H9 (cell line): ENCODE measurements at regions not wholly inside any gene's neighbourhood (a gene's known extent, or its start where the extent isn't known, plus 50 kb on each side); places are given as distances from the start of the nearest gene placed in this dataset.

Experiments
- DNase-seq: peaks from one replicate; pipeline ENCODE4 v3.0.0-alpha.2; 2017
- H2AFZ ChIP-seq: one replicate; pipeline ENCODE4 v1.6.1; 2013; ENCODE audit warnings: mild to moderate bottlenecking, low read length, control low read depth, moderate library complexity
- H2AK5ac ChIP-seq: 2 replicates; pipeline ENCODE4 v1.6.1; 2013; ENCODE audit warnings: low read length, control low read depth, mixed read lengths; ENCODE audit not compliant: insufficient read length
- H2BK120ac ChIP-seq: one replicate; pipeline ENCODE4 v1.6.1; 2013; ENCODE audit warnings: low read depth, mild to moderate bottlenecking, low read length, control low read depth, inconsistent platforms; ENCODE audit not compliant: poor library complexity, severe bottlenecking
- H2BK12ac ChIP-seq: 2 replicates; pipeline ENCODE4 v1.6.1; 2013; ENCODE audit warnings: low read length, control low read depth, mixed read lengths, low read depth; ENCODE audit not compliant: insufficient read length
- H2BK15ac ChIP-seq: 2 replicates; pipeline ENCODE4 v1.6.1; 2013; ENCODE audit warnings: low read depth, low read length, control low read depth
- H2BK20ac ChIP-seq: one replicate; pipeline ENCODE4 v1.6.1; 2013; ENCODE audit warnings: low read depth, mild to moderate bottlenecking, low read length, control low read depth, inconsistent platforms; ENCODE audit not compliant: poor library complexity, severe bottlenecking
- H2BK5ac ChIP-seq: 2 replicates; pipeline ENCODE4 v1.6.1; 2013; ENCODE audit warnings: low read length, control low read depth, mixed read lengths; ENCODE audit not compliant: insufficient read length
- H3K14ac ChIP-seq: 2 replicates; pipeline ENCODE4 v1.6.1; 2013; ENCODE audit warnings: low read length, control low read depth; ENCODE audit not compliant: insufficient read depth
- H3K18ac ChIP-seq: 2 replicates; pipeline ENCODE4 v1.6.1; 2013; ENCODE audit warnings: low read depth, mild to moderate bottlenecking, mixed read lengths, low read length, control low read depth; ENCODE audit not compliant: insufficient read length
- H3K23ac ChIP-seq: 2 replicates; pipeline ENCODE4 v1.6.1; 2013; ENCODE audit warnings: low read length, control low read depth, mixed read lengths, low read depth; ENCODE audit not compliant: insufficient read length
- H3K23me2 ChIP-seq: 2 replicates; pipeline ENCODE4 v1.6.1; 2013; ENCODE audit warnings: low read depth, mild to moderate bottlenecking, mixed read lengths, low read length, control low read depth; ENCODE audit not compliant: insufficient read length, poor library complexity, severe bottlenecking
- H3K27ac ChIP-seq: 2 replicates; pipeline ENCODE4 v1.5.1; 2013; ENCODE audit warnings: low read length, control low read depth, mixed read lengths, low read depth; ENCODE audit not compliant: insufficient read length
- H3K27me3 ChIP-seq: 2 replicates; pipeline ENCODE4 v1.6.1; 2013; ENCODE audit warnings: low read length, control low read depth, inconsistent platforms; ENCODE audit not compliant: insufficient read depth
- H3K4ac ChIP-seq: 2 replicates; pipeline ENCODE4 v1.6.1; 2013; ENCODE audit warnings: low read depth, mild to moderate bottlenecking, control low read depth, inconsistent platforms, low read length, moderate library complexity
- H3K4me1 ChIP-seq: 2 replicates; pipeline ENCODE4 v1.6.1; 2013; ENCODE audit warnings: low read length, control low read depth, inconsistent platforms; ENCODE audit not compliant: insufficient read depth
- H3K4me2 ChIP-seq: 2 replicates; pipeline ENCODE4 v1.6.1; 2013; ENCODE audit warnings: low read length, control low read depth, mixed read lengths; ENCODE audit not compliant: insufficient read length, insufficient read depth
- H3K56ac ChIP-seq: 2 replicates; pipeline ENCODE4 v1.6.1; 2013; ENCODE audit warnings: low read depth, mild to moderate bottlenecking, mixed read lengths, low read length, control low read depth; ENCODE audit not compliant: insufficient read length
- H3K79me1 ChIP-seq: 2 replicates; pipeline ENCODE4 v1.6.1; 2013; ENCODE audit warnings: low read depth, mild to moderate bottlenecking, moderate library complexity, low read length, control low read depth, inconsistent platforms; ENCODE audit not compliant: insufficient read depth, poor library complexity, severe bottlenecking
- H3K79me2 ChIP-seq: 2 replicates; pipeline ENCODE4 v1.6.1; 2013; ENCODE audit warnings: low read length, control low read depth, inconsistent platforms; ENCODE audit not compliant: insufficient read depth
- H3K9ac ChIP-seq: 2 replicates; pipeline ENCODE4 v1.6.1; 2013; ENCODE audit warnings: low read length, control low read depth, mixed read lengths; ENCODE audit not compliant: insufficient read length; ENCODE audit errors: extremely low read depth
- H3K9me3 ChIP-seq: one replicate; pipeline ENCODE4 v1.6.1; 2013; ENCODE audit warnings: low read depth, low read length, inconsistent platforms; ENCODE audit not compliant: control insufficient read depth
- H3T11ph ChIP-seq: one replicate; pipeline ENCODE4 v1.6.1; 2013; ENCODE audit warnings: mild to moderate bottlenecking, low read length, control low read depth, inconsistent platforms
- H4K20me1 ChIP-seq: one replicate; pipeline ENCODE4 v1.6.1; 2013; ENCODE audit not compliant: control insufficient read depth, insufficient read length, insufficient read depth
- H4K5ac ChIP-seq: 2 replicates; pipeline ENCODE4 v1.6.1; 2013; ENCODE audit warnings: low read depth, mild to moderate bottlenecking, mixed read lengths, low read length, control low read depth; ENCODE audit not compliant: insufficient read length
- H4K8ac ChIP-seq: replicated peaks from 2 replicates; pipeline ENCODE4 v1.6.1; 2013; ENCODE audit warnings: low read length, control low read depth, mixed read lengths, low read depth; ENCODE audit not compliant: insufficient read length
- H4K91ac ChIP-seq: 2 replicates; pipeline ENCODE4 v1.6.1; 2013; ENCODE audit warnings: low read depth, mild to moderate bottlenecking, moderate library complexity, mixed read lengths, low read length, control low read depth; ENCODE audit not compliant: insufficient read length
- H3K27ac Mint-ChIP-seq, 3 experiments: 2 replicates in 2 of 3; 3 replicates in 1 of 3; pipeline ENCODE4 v1.8.0; 2020 to 2021; ENCODE audit warnings: mixed read lengths in 3 of 3, mild to moderate bottlenecking in 1 of 3, moderate library complexity in 1 of 3
- H3K27me3 Mint-ChIP-seq: 2 replicates; pipeline ENCODE4 v1.8.0; 2021; ENCODE audit warnings: low read depth, mild to moderate bottlenecking, moderate library complexity, mixed read lengths
- H3K36me3 Mint-ChIP-seq, 3 experiments: 2 replicates in 2 of 3; 3 replicates in 1 of 3; pipeline ENCODE4 v1.8.0; 2020 to 2021; ENCODE audit warnings: low read depth in 3 of 3, mixed read lengths in 3 of 3; ENCODE audit not compliant: insufficient read depth in 1 of 3
- H3K4me1 Mint-ChIP-seq, 2 experiments: 2 replicates each; pipeline ENCODE4 v1.8.0; 2020; ENCODE audit warnings: mixed read lengths in 2 of 2
- H3K4me3 Mint-ChIP-seq, 2 experiments: 2 replicates in 1 of 2; 3 replicates in 1 of 2; pipeline ENCODE4 v1.8.0; 2020 to 2021; ENCODE audit warnings: mild to moderate bottlenecking in 2 of 2, mixed read lengths in 2 of 2, moderate library complexity in 1 of 2
- H3K9me3 Mint-ChIP-seq, 2 experiments: 2 replicates in 1 of 2; 3 replicates in 1 of 2; pipeline ENCODE4 v1.8.0; 2020; ENCODE audit warnings: mild to moderate bottlenecking in 2 of 2, mixed read lengths in 2 of 2, moderate library complexity in 1 of 2
- CTCF ChIP-seq: fragments of 200-600 bp; sonication (generic); conservative IDR thresholded peaks from 3 replicates; pipeline ENCODE4 v1.8.0; 2021; ENCODE audit warnings: antibody characterized with exemption, mild to moderate bottlenecking
- WGBS: extraction: QIAGEN DNeasy Blood & Tissue Kit; methylation state at CpG from one replicate; pipeline ENCODE4 v1.1.7; 2013; ENCODE audit warnings: missing lambda C conversion rate, low lambda C conversion rate, mixed read lengths; ENCODE audit not compliant: insufficient read length; ENCODE audit errors: extremely low coverage; 5-methylcytosine and 5-hydroxymethylcytosine counted together

- DNase-seq: no peak
- Histone ChIP-seq H3K27me3 (no peaks in the 10 kb centered on the region), H3K4me2 (peak overlapping the region; percentile 17), H2BK5ac (no peak overlapping the region), H4K91ac (no peak overlapping the region), H2BK15ac (no peak overlapping the region), H3K4ac (no peak overlapping the region), H2BK12ac (no peak overlapping the region), H3T11ph (no peak overlapping the region), H2AK5ac (no peak overlapping the region), H3K79me2 (no peaks in the 10 kb centered on the region), H4K5ac (no peak overlapping the region), H3K23ac (no peak overlapping the region), H3K9me3 (no peaks in the 10 kb centered on the region), H3K56ac (no peak overlapping the region), H3K79me1 (no peaks in the 10 kb centered on the region), H3K27ac (no peak overlapping the region), H4K8ac (no peak overlapping the region), H3K9ac (no peak overlapping the region), H2AFZ (no peak overlapping the region), H3K23me2 (no peaks in the 10 kb centered on the region), H2BK20ac (no peak overlapping the region), H2BK120ac (no peak overlapping the region), H4K20me1 (no peaks in the 10 kb centered on the region), H3K14ac (no peak overlapping the region), H3K4me1 (peaks cover 5% of the 10 kb centered on the region), H3K18ac (no peak overlapping the region)
- Mint-ChIP-seq H3K27ac (no peak overlapping the region), H3K9me3 (no peaks in the 10 kb centered on the region), H3K4me1 (peaks cover 17 to 26% of the 10 kb centered on the region in 2 experiments), H3K27me3 (no peaks in the 10 kb centered on the region), H3K4me3 (no peak overlapping the region), H3K36me3 (no peaks in the 10 kb centered on the region)
- WGBS: no CpG with 5 or more reads among the region's 4 CpGs
- TF ChIP-seq CTCF: no peak
Observed at GRCh38 chr3:66712210-66712609, 211.4 kb upstream of the LRIG1 start.
